Lung microvascular endothelial cell (primary cell): ENCODE measurements at regions not wholly inside any gene's neighbourhood (a gene's known extent, or its start where the extent isn't known, plus 50 kb on each side); places are given as distances from the start of the nearest gene placed in this dataset.
A peak's percentile ranks its signal among the peaks of the same experiment; 100 is the strongest.
"Not testable (repeated sequence)": the region's sequence is repeated elsewhere in the genome, so short reads cannot be mapped to it uniquely, and the experiment has no call there.

Experiments
- DNase-seq, 2 donors: peaks; one replicate each; pipeline versions ENCODE4 v3.0.0 to v3.0.0-alpha.2; 2010; ENCODE audit warnings: low read depth in 2 of 2

DNA sequence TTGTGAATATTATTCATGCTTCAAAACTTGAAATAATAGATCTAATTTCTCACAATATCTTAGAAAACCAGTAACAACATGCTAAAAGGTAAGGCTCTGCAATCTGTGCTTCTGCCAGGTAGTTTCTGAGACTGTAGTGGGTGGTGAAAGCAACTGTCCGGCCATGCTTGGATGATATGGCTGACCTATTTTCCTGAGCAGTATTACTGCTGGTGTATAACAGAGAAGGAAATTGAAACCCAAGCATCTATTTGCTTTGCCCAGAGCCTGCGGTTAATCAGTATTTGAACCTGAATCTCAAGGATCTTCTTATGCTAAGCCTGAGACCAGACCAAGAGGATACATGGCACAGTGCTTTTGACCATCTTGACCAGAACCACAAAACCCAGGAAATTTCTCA is 563.8 kb downstream of the COL12A1 start:
- no peak for DNase-seq

- DNase-seq = no peak
Measured at GRCh38 chr6:74638412-74638811, 567.4 kb downstream of the COL12A1 start.

- no peak for DNase-seq
Measured at GRCh38 chr6:74632196-74632875, 573.5 kb downstream of the COL12A1 start.

DNA sequence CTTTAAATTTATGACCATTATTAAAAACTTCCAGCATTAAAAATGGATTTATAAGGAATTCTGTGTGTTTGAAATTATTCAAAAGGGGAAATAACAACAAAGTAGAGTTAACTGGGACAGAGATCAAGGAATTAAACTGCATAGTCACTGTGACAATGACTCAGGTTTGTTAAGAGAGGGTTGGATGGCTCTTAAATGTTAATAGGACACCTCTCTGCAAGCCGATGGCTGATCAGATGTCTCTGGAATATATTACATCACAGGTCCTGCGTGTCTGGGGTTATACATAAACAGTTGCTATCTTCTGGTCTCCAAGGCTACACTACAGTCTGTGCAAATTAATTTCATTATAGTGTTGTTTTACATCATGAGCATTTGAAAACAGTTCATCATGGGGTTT is 574.3 kb downstream of the COL12A1 start:
- no peak for DNase-seq

DNA sequence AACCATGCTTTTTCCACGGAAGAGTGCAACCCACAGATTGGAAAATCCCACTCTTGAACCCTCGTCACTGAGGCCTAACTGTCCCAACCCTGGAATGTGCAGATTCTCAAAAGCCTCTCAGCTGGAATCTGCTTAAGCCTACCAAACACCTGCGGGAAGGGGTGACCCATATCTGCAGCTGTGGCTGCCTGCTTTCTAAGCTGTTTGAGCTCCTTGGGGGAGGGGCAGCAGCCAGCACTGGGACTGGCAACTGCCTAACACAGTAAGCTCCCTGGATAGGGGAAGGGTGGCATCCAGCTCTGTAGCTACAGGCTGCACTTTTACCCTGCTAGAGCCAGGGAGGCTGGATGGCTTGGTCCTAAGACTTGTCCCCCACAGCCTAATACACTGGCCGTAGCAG is 579.6 kb downstream of the COL12A1 start:
- DNase-seq = no peak

DNA sequence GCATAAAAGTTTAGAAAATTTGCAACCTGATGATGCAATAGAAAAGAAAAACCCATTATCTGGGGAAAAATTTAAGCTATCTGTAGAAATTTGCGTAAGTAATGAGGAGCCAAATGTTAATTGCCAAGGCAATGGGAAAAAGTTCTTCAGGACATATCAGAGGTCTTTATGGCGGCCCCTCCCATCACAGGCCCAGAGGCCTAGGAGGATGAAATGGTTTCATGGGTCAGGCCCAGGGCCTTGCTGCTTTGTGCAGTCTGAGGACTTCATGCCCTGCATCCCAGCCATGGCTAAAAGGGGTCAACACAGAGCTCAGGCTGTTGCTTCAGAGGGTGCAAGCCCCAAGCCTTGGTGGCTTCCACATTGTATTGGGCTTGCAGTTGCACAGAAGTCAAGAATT is 582.8 kb downstream of the COL12A1 start:
- DNase-seq = no peak

DNA sequence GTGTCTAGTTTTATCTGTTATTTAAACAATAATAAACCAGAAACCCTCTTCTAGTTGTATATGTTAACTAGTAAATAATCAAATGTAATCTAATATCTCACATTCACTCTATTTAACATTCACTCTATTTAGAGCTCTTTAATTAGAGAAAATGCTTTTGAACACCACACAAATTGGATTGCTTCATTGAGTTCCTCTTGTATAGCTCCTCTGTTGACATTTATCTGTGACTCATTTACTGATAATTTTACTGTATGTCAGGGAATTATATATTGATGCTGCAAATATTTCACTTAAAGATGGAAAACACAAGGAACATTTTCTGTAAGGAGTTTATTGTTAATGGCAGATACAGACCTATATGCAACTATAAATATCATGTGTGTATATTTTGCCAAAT is 594.6 kb downstream of the COL12A1 start:
- no peak for DNase-seq

DNA sequence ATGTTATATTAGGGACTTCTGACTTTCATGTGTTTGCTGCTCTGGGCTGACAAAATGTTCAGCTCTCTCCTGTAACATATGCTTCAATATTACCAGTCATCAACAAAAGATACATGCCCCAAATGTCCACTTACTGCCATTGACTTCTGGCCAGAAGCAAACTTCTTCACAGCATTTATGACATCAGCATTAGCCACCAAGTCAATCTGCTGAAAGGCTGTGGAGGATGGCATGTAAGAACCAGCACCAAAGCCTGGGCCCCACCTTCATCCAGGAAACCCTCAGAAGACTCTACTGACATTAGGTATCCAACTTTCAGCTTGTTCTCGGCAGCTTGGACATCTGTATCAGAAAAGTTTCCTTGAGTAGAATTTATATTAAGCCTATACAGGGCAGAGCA is 595.5 kb downstream of the COL12A1 start:
- no peak for DNase-seq

- DNase-seq = peak; percentile 12 to 38
Measured at GRCh38 chr6:74609871-74610270, 596.0 kb downstream of the COL12A1 start.

DNA sequence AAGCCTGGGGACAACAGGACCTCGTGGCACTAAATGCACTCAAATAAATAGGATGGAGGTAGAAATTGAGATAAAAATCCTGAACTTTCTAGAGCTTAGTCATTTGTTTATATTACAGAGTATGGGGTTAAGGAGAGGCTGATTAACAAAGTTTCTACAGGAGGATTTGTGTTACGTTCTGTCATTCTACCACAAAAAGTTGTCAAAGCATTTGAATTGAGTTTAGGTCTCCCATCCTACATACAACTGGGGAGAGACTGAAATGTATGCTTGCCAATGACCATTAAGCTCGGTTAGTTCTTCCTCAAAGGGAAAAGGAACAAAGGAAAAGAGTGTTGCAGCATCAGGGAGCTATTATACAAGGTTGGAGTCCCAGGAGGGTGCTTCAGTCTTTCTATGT is 597.9 kb downstream of the COL12A1 start:
- no peak for DNase-seq

DNA sequence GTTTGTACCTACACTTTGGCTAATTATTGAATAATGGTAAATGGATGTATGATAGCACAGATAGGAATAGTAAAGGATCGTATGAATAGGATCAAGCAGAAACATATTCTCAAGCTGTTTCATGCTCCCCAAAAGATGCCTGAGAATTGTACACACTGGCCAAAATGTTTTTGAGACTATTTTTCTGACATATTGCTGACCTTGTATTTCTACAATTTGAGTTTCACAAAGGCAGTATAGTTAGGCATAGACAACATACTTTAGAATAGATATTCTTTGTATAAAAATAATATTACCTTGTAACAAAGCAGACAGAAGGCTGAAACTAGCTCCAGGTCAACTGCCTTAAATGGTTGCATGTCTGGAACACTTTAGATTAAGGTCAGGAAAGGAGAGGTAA is 598.4 kb downstream of the COL12A1 start:
- DNase-seq = no peak

DNA sequence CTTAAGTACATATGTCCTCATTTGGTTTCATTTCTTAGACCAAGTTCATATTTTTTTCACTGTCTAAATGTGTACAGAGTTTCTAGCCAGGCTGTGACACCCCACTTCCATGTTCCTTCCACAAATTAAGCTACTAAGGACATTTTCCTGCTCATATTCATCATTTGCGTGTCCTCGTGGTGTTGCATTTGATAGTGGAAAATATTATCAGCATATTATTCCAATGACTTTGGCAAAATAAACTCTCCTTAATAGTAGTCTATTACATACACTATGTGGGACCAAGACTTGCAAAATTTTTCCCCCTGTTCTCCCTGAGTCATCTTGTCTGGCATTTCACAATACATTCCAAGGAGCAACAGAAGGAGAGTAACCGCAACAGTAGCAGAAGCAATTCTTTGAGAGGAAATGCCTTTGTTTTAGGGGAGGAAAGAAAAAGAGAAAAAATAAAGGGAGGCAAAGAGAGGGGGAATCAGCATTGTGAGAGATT is 599.2 kb downstream of the COL12A1 start:
- peak; percentile 6 to 77 for DNase-seq

- DNase-seq = no peak
Measured at GRCh38 chr6:74605922-74606581, 599.8 kb downstream of the COL12A1 start.

DNA sequence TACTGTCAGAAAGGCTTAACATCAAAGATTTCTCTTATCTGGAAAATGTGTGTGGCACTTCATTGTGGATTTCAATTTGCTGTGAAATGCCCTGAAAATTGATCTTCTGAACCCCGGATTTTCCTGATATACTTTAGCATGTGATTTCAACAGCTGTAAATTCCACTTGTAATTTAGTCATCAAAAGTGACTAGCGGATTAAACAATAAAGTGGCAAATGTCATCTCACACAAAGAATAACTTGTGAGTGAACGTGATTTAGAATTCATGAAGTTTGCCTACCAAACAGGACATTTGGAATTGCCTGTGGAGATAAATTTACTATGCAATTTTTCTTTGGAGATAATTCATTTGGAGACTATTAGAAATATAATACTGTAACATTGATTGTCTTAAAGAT is 601.6 kb downstream of the COL12A1 start:
- DNase-seq = no peak

- no peak for DNase-seq
Measured at GRCh38 chr6:74603322-74604076, 602.4 kb downstream of the COL12A1 start.

GRCh38 chr6:74602206-74602605 is 603.6 kb downstream of the COL12A1 start:
- DNase-seq = peak in 1 of 2 donors; percentile 72

- DNase-seq = no peak
Measured at GRCh38 chr6:74598462-74599393, 607.1 kb downstream of the COL12A1 start.

DNA sequence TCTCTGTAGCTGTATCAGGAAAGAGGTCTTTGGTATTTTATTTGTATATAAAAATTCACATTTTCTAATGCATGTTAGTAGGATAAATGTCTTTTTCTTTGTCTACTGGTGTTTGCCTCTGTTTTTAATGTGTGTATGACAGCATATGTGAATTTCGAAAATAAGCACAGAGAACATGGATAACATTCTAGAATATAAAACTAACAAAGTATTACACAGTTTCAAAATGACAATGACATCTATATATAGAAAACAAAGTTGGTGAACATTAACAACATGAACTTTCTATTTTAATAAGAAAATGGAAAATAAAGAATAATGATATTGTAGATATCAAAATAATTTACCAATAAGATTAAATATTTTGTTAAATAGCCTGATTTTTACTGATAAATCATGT is 608.0 kb downstream of the COL12A1 start:
- DNase-seq = no peak

GRCh38 chr6:74597266-74597665 is 608.6 kb downstream of the COL12A1 start:
- peak in 1 of 2 donors; percentile 77 for DNase-seq

GRCh38 chr6:74596588-74596987 is 609.3 kb downstream of the COL12A1 start:
- no peak for DNase-seq

- not testable (repeated sequence) for DNase-seq
Measured at GRCh38 chr6:74594350-74594749, 611.5 kb downstream of the COL12A1 start.
